Superior temporal gyrus (tissue), 1 donor: ENCODE measurements at regions not wholly inside any gene's neighbourhood (a gene's known extent, or its start where the extent isn't known, plus 50 kb on each side); places are given as distances from the start of the nearest gene placed in this dataset.
"Not testable (repeated sequence)": the region's sequence is repeated elsewhere in the genome, so short reads cannot be mapped to it uniquely, and the experiment has no call there.

Source experiments
- DNase-seq: peaks from one replicate; pipeline ENCODE4 v3.0.0-alpha.2; 2016; ENCODE audit errors: extremely low spot score

DNA sequence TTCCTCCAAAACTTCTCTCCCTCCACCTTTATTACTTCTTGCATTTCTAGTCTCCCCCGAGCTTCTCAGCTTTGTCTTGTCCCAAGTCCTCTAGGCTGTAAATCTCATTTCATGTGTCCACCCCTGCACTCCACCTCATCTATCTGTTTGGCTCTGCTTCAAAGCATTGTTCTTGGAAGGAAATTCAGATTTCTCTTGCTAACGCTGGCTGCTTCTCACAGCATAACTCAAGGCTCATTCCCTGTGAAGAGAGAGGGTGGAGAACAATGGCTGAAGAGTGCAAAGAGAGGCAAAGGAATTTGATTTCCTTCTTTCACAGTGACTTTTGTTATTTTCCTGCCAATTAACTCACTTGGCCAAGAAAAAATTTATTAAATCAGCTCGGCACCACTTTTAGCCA lies 476.5 kb downstream of the TMEM114 start:
- DNase-seq = no peak

DNA sequence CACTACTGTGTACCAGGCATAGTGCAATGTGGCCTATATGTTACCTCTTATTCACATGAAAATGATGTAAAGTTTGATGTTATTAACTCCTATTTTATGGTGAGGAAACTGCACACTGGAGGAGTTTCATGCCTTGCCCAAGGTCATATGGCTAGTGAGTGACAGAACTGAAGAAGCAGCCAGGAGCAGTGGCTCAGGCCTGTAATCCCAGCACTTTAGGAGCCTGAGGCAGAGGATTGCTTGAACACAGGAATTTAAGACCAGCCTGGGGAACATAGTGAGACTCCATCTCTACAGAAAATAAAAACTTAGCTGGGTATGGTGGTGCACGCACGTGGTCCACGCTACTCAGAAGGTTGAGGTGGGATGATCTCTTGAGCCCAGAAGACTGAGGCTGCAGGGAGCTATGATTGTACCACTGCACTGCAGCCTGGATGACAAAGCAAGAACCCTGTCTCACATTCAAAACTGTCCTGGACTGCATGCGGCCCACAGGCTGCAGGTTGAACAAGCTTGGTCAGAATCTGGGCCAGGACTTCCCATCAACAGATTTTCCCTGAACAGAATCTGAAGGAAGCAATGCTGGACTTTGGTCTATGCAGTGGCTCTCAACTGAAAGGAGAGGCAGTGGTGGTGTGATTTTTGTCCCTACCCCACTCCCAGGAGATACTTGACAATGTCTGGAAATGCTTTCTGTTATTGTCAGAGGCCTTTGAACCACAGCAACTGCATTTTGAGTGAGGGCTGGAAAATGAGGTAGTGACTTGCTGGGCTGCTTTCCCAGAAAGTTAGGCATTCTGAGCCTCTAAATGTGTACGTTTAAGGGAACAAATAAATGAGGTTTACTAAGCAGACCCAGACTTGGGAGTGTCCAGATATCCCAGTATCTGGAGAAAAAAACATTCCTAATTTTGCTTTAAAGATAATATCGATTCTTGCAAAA lies 479.5 kb downstream of the TMEM114 start:
- DNase-seq = no peak

DNA sequence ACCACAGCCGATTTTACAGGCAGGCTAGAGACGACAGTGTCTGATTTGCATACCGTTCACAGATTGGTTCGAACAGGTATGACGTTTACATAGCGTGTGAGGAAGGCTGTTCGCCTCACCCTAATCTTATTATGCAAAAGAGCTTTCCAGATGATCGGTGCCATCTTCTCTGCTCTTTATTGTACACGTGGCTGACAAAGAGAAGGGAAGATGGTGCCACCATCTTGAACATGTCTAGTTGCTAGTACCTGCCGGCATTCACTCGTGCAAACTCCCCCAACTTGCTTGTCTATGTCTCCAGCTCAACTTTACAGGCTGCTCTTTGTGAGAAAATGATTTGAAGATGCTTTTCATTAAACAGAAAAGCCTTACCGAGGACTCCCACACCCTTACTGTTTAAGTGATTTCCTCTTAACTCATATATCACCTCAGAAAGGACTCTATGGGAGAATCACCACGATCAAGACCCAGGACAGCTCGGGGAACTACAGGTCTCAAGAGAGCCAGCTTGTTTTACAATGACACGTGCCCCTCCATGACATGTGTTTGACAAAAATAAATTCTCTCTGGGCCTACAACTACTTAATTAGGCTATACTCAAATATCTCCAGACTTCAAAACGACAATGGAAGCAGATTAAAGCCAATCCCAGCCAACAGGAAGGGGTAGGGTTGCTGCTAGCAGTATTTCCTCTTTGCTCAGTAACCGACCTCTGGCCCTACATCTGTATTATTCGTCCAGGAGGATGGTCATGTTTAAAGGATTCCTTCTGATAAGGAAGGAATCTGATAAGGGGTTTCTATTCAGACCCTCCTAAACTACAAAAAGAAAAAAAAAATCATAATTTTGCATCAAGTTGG lies 480.6 kb downstream of the TMEM114 start:
- no peak for DNase-seq

DNA sequence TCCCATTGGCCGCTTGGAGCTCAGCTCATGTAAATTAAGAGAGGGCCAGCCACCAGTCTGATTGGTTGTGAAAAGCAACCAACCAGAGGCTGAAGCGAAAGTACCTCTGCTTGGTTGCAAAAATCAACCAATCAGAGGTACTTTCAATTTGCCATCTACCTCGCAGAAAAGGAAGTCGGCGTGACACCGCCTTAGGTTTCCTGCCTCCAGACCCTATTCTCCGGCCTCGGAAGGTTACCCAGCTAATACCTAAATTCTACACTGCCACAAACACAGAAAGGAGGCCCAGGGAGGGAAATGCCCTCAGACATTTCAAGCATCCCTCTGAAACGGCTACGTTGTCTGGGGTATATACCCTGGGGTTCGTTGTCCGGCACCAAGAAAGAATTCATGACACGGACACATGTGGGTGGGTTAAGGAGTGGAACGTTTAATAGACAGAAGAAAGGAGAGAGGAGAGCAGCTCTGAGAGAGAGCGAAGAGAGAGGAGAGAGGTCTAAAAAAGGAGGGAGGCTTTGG lies 481.3 kb downstream of the TMEM114 start:
- DNase-seq = no peak

DNA sequence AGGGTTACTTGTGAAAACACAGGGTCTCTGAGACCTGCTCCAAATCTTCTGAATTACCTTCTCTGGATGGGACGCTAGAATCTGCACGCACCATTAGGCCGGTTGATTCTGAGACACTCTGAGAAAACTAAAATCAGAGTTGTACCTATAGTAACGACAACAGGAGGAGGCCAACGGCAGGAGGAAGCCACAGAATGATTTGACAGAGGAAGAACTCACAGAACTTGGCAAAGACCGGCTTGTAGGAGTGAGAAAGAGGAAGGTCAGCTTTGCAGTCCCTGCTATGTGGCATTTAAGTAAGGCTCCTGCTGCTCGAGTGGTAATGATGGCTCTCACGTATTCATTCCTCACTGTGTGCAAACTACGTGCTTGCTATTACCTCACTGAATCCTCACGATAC lies 483.0 kb downstream of the TMEM114 start:
- DNase-seq = no peak

DNA sequence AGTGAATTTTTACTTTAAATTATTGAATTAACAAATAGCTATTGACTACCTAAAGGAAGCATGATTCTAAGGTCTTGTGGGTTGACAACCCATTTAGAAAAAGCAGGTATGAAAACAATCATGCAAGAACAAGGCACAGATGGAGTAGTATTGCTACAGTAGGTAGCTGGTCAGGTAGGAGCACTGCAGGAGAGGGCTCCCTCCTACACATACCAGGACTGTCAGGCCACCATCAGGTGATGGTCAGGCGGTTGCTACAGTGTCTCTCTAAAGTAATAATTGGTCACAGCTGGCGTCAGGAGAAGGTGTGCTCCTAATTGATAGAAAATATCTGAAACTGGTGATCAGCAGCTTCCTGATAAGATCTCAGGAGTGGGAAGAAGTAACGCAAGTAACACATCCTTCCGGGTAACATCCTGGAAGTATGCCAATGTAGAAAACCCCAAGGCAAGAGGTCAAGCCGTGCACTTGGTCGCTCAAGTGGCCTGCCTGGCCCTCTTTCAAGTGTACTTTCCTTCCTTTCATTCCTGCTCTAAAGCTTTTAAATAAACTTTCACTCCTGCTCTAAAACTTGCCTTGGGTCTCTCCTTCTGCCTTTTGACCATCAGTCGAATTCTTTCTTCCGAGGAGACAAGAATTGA lies 486.5 kb downstream of the TMEM114 start:
- DNase-seq = no peak

DNA sequence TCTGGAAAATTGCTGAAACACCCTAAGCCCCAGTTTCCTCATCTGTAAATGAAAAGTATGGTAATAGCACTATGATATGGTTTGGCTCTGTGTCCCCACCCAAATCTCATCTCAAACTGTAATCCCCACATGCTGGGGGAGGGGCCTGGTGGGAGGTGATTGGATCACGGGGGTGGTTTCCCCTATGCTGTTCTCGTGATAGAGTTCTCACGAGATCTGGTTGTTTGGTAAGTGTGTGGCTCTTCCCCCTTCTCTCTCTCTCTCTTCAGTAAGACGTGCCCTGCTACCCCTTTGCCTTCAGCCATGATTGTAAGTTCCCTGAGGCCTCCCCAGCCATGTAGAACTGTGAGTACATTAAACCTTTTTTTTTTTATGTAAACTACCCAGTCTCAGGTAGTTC lies 490.7 kb downstream of the TMEM114 start:
- no peak for DNase-seq

DNA sequence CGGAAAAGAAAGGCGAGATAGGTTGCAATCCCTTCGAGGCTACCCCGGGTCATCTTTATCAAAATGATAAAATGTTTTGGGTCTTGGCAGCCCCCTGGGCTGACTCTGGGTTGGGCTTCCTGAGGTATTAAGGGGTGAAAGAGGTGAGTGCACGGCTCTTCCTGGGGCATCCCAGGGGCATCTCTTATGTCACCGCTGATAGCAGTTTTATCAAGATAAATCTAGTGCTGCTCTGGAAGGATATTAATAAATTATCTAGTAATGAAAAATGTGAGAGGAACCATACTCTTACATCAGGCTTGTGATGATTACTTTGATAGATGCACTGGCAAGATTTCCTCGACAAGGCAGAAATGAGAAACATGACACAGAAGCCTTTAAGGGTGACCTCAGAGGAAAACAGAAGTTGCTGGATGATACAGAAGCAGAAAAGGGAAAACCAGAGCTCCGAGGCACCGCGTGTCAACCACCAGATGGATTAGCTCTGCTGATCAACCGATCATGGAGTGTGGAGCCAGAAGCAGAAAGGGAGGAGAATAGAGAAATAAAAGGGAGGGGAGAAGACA lies 491.3 kb downstream of the TMEM114 start:
- no peak for DNase-seq

DNA sequence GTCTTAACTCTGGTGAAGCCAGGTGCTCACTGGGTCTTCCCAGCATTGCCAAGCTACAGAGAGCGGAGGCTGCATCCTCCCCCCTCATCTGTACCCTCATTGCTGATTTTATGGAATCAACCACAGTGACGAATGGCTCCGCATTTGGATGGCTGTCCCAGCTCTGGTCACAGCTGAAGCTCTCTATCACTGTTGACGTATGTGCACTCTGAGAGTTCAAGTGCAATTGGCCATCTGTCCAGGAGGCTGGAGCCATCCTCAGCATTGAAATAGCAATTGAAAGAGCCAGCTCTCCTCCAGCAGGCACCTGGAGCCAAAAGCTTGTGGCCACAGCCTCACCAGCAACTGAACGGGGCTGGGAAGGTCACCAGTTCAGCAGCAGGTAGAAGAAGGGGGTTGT lies 494.1 kb downstream of the TMEM114 start:
- DNase-seq = no peak

DNA sequence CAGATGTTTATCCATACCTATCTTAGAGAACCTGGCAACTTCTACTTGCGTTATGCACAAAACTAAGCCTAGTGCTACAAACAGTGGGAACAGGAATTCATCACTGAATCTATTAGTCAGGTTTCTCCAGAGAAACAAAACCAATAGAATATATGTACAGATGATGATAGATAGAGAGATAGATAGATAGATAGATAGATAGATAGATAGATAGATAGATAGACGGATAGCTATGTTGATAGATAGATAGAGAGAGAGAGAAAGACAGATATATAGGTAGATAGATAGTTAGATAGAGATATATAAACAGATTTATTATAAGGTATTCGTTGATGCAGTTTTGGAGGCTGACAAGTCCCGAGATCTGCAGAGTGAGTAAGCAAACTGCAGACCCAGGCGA lies 495.6 kb downstream of the TMEM114 start:
- DNase-seq = no peak

DNA sequence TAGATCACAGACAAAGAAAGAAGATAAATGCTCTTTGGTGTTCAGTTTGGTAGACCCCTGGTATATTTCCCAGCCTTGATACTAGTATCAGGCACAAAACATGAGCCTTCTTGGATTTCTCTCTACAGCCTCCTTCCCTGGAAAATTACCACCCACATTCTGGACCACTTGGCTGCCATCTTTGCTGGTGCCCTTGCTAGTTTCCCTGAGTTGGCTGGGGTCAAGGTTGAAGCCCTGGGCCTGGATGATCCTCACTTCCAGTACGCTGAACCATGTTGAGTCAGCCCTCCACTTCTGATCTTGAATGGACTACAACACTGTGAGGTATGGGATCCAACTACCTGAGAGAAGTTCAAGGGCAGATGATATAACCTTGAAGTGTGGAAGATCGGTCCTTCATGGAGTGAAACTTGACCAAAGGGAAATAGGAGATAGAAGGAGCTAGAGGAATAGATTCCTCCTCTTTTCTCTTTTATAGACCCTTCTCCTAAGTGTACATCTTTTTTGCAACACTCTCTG lies 501.4 kb downstream of the TMEM114 start:
- DNase-seq = no peak

DNA sequence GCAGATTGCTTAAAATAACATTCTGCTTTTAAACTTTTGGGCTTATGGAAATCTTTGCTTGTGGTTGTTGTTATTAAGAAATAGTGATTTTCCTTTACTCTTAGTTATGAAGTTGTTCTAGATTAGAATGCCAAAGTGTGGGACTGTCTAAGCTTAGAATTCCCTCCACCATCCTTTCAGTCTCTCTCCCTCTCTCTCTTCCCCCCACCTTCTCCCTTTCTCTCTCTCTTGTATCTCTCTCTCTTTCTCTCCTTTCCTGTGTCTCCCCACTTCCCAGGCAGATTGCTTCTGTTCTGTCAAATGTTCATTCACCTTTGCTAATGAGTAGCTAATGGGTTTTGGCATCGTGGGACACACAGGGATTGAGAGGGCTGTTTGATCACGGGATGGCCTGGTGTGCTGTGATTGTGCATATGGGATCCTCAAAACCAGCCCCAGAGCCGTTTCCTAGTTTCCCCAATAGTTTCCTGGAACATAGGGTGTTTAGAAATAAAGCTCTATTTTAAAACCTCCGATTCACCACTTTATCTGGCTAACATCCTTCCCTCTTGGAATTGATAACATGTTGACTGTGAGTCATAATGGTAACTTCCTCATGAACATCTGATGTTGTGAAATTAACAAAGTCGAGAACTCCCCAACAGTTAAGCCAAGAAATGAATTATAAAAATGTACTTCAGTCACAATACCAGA lies 502.6 kb downstream of the TMEM114 start:
- peak; percentile 35 for DNase-seq

DNA sequence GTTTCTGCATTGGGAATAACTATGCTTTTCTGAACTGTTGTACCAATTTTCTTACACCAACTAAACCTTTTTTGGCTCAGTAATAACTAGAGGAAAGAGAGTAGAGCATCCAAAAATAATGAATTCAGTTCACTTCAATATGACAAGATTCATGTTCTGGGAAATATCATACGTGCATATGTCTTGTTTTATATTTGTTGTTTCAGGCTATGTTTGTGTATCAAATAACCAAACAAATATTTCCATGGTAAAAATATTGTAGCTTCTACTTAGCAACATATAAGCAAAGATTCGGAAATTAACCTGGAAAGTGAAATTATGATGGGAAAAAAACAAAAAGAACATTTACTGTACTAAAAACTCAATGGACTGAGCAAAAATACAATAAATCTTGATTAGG lies 503.2 kb downstream of the TMEM114 start:
- DNase-seq = no peak

DNA sequence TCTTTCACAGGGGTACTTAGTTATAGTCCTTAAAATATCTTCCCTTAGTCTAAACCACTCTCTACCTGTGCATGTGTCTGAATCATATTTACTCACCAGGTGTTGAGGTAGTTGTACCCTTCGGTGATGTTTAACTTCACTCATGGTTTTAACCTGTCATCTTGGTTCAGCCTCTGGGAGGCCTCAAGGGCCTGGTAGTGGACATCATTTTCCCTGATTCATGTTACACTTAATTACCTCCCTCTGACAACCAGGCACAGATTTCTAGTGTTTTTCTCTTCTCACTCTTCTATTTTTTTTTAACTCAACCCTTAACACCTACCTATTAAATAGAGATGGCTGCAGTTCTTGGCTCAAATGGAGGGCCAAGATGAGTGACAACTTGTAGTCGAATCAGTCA lies 505.4 kb downstream of the TMEM114 start:
- DNase-seq = no peak

DNA sequence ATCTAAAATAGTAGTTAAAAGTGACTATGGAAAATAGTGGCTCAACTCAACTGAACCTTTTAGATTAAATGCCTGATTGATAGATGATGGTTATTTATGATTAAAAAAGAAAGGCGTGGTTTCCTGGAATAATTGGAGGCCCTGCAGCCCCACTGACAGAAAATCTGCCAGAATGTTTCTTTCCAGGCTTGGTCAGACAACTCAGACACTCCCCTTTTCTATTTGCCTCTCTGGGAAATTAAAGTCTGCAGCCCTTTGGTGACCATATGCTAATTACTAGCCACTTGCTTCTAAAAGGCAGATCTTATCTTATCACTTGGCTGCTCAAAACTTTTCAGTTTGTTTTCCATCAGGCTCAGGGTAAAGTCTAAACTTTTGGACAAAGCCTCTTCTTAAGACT lies 506.0 kb downstream of the TMEM114 start:
- DNase-seq = no peak

DNA sequence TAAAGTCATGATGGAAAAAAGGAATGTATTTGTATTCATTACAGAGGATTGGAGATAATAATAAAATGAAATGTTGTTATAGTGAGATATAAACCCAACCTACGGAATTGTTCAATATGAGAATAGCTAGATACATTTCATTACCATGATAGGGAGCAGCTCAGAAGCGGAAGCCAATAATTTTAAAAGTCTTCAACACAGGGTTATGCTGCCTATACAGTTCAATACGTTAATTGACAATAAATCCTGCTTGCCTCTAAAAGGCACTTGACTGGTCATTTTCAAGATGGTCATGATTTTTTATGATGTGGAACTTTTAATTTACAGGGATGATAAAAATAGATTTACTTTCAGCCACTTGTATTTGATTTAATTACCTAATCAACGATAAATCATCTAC lies 506.8 kb downstream of the TMEM114 start:
- no peak for DNase-seq

DNA sequence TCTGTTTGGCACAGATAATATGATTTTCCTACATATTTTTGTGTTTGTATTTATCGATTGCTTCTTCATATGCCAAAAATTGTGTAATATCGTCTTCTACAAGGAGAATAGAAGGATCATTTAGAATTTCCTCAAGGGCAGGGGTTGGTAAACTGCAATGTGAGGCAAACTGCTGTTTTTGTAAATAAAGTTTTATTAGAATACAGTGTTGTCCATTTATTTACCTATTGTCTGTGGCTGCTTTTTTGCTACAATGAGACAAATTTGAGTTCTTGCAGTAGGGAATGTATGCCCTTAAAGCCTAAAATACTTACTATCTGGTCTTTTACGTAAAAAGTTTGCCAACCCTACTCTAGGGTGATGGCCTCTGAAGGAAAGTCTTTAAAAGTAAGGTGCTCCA lies 509.5 kb downstream of the TMEM114 start:
- DNase-seq = no peak

DNA sequence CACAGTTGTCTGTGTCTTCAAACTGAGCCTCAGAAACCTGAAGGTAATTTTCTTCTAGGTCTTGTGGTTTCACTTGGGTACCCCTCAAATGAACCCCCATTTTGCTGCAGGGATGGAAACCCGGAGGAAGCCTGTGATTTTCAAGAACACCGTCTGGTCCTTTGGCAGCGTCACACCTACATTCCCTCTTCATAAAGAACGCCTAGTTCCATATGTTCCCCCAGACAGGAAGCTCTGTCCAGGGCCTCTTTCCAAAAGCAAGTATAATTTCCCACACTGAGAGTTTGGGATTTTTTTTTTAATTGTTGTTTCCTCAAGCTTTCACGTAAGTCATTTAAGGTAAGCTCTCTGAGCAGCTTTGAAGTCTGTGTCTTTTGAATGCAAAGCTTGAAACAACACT lies 515.0 kb downstream of the TMEM114 start:
- peak; percentile 46 for DNase-seq

DNA sequence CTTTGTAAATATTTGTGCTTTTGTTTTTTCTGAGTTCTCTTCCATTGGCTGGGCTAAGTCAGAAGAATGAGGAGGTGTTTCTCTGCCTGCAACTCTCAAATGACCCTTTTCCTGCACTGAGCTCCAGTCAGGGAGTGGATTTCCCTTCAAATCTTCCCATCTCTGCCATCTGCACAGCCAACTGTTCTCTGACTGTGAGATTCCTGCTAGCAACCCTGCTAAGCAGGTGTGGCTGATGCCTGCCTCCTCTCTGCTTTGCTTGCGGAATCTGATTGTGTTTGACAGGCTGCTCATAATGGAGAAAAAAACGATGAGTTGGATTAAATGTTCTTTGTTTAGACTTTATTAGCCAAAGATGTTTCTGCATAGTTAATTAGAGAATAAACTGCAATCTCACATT lies 519.8 kb downstream of the TMEM114 start:
- DNase-seq = peak; percentile 16

DNA sequence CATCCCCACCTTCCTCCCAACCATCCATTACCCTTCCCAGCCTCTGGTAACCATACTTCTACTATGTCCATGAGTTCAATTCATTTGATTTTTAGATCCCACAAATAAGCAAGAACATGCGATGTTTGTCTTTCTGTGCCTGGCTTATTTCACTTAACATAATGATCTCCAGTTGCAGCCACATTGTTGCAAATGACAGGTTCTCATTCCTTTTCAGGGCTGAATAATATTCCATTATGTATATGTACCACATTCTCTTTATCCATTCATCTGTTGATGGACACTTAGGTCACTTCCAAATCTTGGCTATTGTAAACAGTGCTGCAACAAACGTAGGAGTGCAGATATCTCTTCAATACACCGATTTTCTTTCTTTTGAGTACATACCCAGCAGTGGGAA lies 522.1 kb downstream of the TMEM114 start:
- DNase-seq = not testable (repeated sequence)

DNA sequence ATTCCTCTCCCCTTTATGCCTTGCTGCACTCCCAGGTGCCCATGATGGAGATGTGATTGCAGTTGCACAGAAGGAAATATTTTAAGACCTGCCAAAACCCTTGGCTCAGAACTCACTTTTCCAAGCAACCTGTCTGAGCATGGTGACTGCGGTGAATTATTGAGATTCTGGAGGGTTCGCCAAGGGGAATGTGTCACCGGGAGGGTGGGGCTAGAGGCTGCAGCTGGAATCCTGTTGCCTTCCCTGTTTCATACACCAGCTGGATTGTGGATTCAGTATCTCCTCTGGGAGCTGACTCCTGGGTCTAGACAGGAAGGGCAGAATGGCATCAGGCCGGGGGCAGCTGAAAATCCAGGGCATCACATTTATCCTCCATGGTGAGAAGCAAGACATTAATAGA lies 527.2 kb downstream of the TMEM114 start:
- no peak for DNase-seq
